WTC11 (cell line): ENCODE measurements at regions not wholly inside any gene's neighbourhood (a gene's known extent, or its start where the extent isn't known, plus 50 kb on each side); places are given as distances from the start of the nearest gene placed in this dataset.

Source experiments
- ATAC-seq: fragments of 200-7000 bp; cut with Tn5 transposase; 2 replicates; pipeline ENCODE4 v1.10.0; 2021; ENCODE audit warnings: mild to moderate bottlenecking, moderate library complexity
- CTCF ChIA-PET: fragments of 300-600 bp; sonication (Branson Sonifier 250); formaldehyde crosslinking; loops from one replicate; lab custom pipeline; 2021; ENCODE audit warnings: antibody characterized with exemption; lab: Charles Lee
- POLR2A ChIA-PET: fragments of 350-600 bp; sonication (Branson Sonifier 250); formaldehyde crosslinking; loops from one replicate; lab custom pipeline; 2021; ENCODE audit warnings: antibody characterized with exemption; lab: Charles Lee
- DNase-seq: peaks from one replicate; pipeline ENCODE4 v3.0.0; 2021; ENCODE audit warnings: low spot score
- H3K27ac Mint-ChIP-seq: 2 replicates; pipeline ENCODE4 v1.8.0; 2021; ENCODE audit warnings: mixed read lengths
- H3K27me3 Mint-ChIP-seq: 2 replicates; pipeline ENCODE4 v1.8.0; 2021; ENCODE audit warnings: low read depth, mild to moderate bottlenecking, moderate library complexity, mixed read lengths
- H3K36me3 Mint-ChIP-seq: 2 replicates; pipeline ENCODE4 v1.8.0; 2021; ENCODE audit warnings: mixed read lengths
- H3K4me1 Mint-ChIP-seq: 2 replicates; pipeline ENCODE4 v1.8.0; 2022; ENCODE audit warnings: mixed read lengths
- H3K4me3 Mint-ChIP-seq: 2 replicates; pipeline ENCODE4 v1.8.0; 2021; ENCODE audit warnings: mild to moderate bottlenecking, moderate library complexity, mixed read lengths
- H3K9me3 Mint-ChIP-seq: 2 replicates; pipeline ENCODE4 v1.8.0; 2021; ENCODE audit warnings: mixed read lengths
- ERG ChIP-seq: fragments of 250-450 bp; sonication (Bioruptor Pico); IDR thresholded peaks from 2 replicates; pipeline ENCODE4 v1.8.0; 2021; ENCODE audit warnings: mild to moderate bottlenecking
- FOXP1 ChIP-seq: sonication (generic); formaldehyde crosslinking; IDR thresholded peaks from 2 replicates; pipeline ENCODE4 v1.8.0; 2022; ENCODE audit warnings: missing genetic modification reagents, mild to moderate bottlenecking, moderate library complexity, borderline replicate concordance
- FOXP4 ChIP-seq: sonication (generic); formaldehyde crosslinking; IDR thresholded peaks from 2 replicates; pipeline ENCODE4 v1.8.0; 2022; ENCODE audit warnings: mild to moderate bottlenecking, missing genetic modification reagents
- HMGA2 ChIP-seq: fragments of 250-450 bp; sonication (Bioruptor Pico); IDR thresholded peaks from 2 replicates; pipeline ENCODE4 v1.4.0; 2021; ENCODE audit warnings: mild to moderate bottlenecking, moderate library complexity
- JUN ChIP-seq: sonication (generic); formaldehyde crosslinking; IDR thresholded peaks from 2 replicates; pipeline ENCODE4 v1.8.0; 2023; ENCODE audit warnings: mild to moderate bottlenecking, missing genetic modification reagents
- MLX ChIP-seq: sonication (generic); formaldehyde crosslinking; IDR thresholded peaks from 2 replicates; pipeline ENCODE4 v1.8.1; 2023; ENCODE audit warnings: mild to moderate bottlenecking, missing genetic modification reagents, moderate library complexity
- MXD4 ChIP-seq: fragments of 250-450 bp; sonication (Bioruptor Pico); IDR thresholded peaks from 2 replicates; pipeline ENCODE4 v1.8.0; 2021; ENCODE audit warnings: mild to moderate bottlenecking, moderate library complexity, borderline replicate concordance
- OVOL2 ChIP-seq: fragments of 250-450 bp; sonication (Bioruptor Pico); IDR thresholded peaks from 2 replicates; pipeline ENCODE4 v1.9.0; 2021; ENCODE audit warnings: mild to moderate bottlenecking, borderline replicate concordance
- SOX15 ChIP-seq: fragments of 250-450 bp; sonication (Bioruptor Pico); IDR thresholded peaks from 2 replicates; pipeline ENCODE4 v1.9.0; 2021; ENCODE audit warnings: mild to moderate bottlenecking
- TEAD1 ChIP-seq: sonication (generic); formaldehyde crosslinking; IDR thresholded peaks from 2 replicates; pipeline ENCODE4 v1.8.0; 2022; ENCODE audit warnings: mild to moderate bottlenecking, missing genetic modification reagents
- ZNF396 ChIP-seq: fragments of 250-450 bp; sonication (Bioruptor Pico); IDR thresholded peaks from 2 replicates; pipeline ENCODE4 v1.8.0; 2021; ENCODE audit warnings: mild to moderate bottlenecking, moderate library complexity, borderline replicate concordance
- TF ChIP-seq, protein P1 (sequence below): sonication (generic); formaldehyde crosslinking; IDR thresholded peaks from 2 replicates; pipeline ENCODE4 v1.8.1; 2023; ENCODE audit warnings: mild to moderate bottlenecking, missing genetic modification reagents, moderate library complexity
- TF ChIP-seq, protein P2 (sequence below): fragments of 250-450 bp; sonication (Bioruptor Pico); IDR thresholded peaks from 2 replicates; pipeline ENCODE4 v1.9.0; 2021; ENCODE audit warnings: moderate library complexity, mild to moderate bottlenecking, inconsistent platforms, borderline replicate concordance
- TF ChIP-seq, protein P3 (sequence below): sonication (generic); formaldehyde crosslinking; IDR thresholded peaks from 2 replicates; pipeline ENCODE4 v1.8.0; 2023; ENCODE audit warnings: mild to moderate bottlenecking, missing genetic modification reagents
- TF ChIP-seq, protein P4 (sequence below): sonication (generic); formaldehyde crosslinking; IDR thresholded peaks from 2 replicates; pipeline ENCODE4 v1.8.0; 2022; ENCODE audit warnings: mild to moderate bottlenecking, missing genetic modification reagents

- no peak for TF ChIP-seq MLX
- no peak for TF ChIP-seq HMGA2
- no peak for TF ChIP-seq OVOL2
- TF ChIP-seq, protein P1, sequence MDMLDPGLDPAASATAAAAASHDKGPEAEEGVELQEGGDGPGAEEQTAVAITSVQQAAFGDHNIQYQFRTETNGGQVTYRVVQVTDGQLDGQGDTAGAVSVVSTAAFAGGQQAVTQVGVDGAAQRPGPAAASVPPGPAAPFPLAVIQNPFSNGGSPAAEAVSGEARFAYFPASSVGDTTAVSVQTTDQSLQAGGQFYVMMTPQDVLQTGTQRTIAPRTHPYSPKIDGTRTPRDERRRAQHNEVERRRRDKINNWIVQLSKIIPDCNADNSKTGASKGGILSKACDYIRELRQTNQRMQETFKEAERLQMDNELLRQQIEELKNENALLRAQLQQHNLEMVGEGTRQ (CRISPR knock-in tag) = no peak
- no peak for TF ChIP-seq JUN (CRISPR knock-in tag)
- TF ChIP-seq FOXP4 (CRISPR knock-in tag) = no peak
- no peak for TF ChIP-seq FOXP1 (CRISPR knock-in tag)
- CTCF ChIA-PET = no interaction called here
- 0 out of 2 replicates have a peak, but pooled peaks cover 2% of the 10 kb centered on the region for H3K4me1 Mint-ChIP-seq
- POLR2A ChIA-PET = no interaction called here
- H3K27ac Mint-ChIP-seq = no peak overlapping the region
- no peaks in the 10 kb centered on the region for H3K36me3 Mint-ChIP-seq
- no peaks in the 10 kb centered on the region for H3K27me3 Mint-ChIP-seq
- ATAC-seq (no peak), DNase-seq (no peak)
- H3K4me3 Mint-ChIP-seq = no peak overlapping the region
- no peaks in the 10 kb centered on the region for H3K9me3 Mint-ChIP-seq
These were observed 333.8 kb downstream of the ZNF621 start for GRCh38 chr3:40858364-40859115.

DNA sequence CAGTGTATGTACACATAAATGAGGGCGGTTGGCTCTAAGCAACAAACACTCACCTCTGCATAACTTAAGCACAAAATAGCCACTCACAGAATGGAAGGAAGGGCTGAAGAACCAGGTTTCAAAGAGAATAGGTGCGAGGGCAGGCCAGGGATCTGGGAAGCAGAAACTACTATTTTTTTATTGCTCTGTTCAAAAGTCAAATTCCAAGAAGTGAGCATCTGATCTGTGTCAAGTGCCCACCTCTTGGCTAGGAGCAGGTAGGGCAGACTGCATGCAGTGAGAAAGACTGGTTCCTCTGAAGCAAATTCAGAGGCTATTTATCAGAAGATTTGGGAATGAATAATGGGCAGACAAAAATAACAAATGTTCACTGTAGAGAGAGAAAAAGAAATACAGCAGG lies 336.4 kb upstream of the CTNNB1 start:
- ATAC-seq = no peak
- no peak for DNase-seq
- ChIA-PET CTCF (no interaction called here), POLR2A (no interaction called here)
- Mint-ChIP-seq H3K4me3 (no peak overlapping the region), H3K27me3 (no peaks in the 10 kb centered on the region), H3K4me1 (0 out of 2 replicates have a peak, but pooled peaks cover 2% of the 10 kb centered on the region), H3K36me3 (no peaks in the 10 kb centered on the region), H3K27ac (no peak overlapping the region), H3K9me3 (no peaks in the 10 kb centered on the region)
- TF ChIP-seq MXD4 = no peak
- TF ChIP-seq, protein P2, sequence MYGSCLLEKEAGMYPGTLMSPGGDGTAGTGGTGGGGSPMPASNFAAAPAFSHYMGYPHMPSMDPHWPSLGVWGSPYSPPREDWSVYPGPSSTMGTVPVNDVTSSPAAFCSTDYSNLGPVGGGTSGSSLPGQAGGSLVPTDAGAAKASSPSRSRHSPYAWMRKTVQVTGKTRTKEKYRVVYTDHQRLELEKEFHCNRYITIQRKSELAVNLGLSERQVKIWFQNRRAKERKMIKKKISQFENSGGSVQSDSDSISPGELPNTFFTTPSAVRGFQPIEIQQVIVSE (CRISPR knock-in tag) = no peak
- no peak for TF ChIP-seq OVOL2

GRCh38 chr3:40864146-40864782 lies 335.0 kb upstream of the CTNNB1 start:
- CTCF ChIA-PET = no interaction called here
- H3K9me3 Mint-ChIP-seq = no peaks in the 10 kb centered on the region
- no peak overlapping the region for H3K27ac Mint-ChIP-seq
- no peaks in the 10 kb centered on the region for H3K27me3 Mint-ChIP-seq
- POLR2A ChIA-PET = no interaction called here
- H3K4me1 Mint-ChIP-seq = peaks cover 7% of the 10 kb centered on the region
- ATAC-seq (no peak), DNase-seq (no peak)
- H3K36me3 Mint-ChIP-seq = no peaks in the 10 kb centered on the region
- H3K4me3 Mint-ChIP-seq = no peak overlapping the region
- TF ChIP-seq, protein P3, sequence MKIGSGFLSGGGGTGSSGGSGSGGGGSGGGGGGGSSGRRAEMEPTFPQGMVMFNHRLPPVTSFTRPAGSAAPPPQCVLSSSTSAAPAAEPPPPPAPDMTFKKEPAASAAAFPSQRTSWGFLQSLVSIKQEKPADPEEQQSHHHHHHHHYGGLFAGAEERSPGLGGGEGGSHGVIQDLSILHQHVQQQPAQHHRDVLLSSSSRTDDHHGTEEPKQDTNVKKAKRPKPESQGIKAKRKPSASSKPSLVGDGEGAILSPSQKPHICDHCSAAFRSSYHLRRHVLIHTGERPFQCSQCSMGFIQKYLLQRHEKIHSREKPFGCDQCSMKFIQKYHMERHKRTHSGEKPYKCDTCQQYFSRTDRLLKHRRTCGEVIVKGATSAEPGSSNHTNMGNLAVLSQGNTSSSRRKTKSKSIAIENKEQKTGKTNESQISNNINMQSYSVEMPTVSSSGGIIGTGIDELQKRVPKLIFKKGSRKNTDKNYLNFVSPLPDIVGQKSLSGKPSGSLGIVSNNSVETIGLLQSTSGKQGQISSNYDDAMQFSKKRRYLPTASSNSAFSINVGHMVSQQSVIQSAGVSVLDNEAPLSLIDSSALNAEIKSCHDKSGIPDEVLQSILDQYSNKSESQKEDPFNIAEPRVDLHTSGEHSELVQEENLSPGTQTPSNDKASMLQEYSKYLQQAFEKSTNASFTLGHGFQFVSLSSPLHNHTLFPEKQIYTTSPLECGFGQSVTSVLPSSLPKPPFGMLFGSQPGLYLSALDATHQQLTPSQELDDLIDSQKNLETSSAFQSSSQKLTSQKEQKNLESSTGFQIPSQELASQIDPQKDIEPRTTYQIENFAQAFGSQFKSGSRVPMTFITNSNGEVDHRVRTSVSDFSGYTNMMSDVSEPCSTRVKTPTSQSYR = no peak
- TF ChIP-seq ZNF396 (no peak), ERG (CRISPR knock-in tag) (no peak), TEAD1 (CRISPR knock-in tag) (no peak), SOX15 (CRISPR knock-in tag) (no peak), FOXP4 (CRISPR knock-in tag) (no peak)
- TF ChIP-seq, protein P4, sequence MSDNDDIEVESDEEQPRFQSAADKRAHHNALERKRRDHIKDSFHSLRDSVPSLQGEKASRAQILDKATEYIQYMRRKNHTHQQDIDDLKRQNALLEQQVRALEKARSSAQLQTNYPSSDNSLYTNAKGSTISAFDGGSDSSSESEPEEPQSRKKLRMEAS (CRISPR knock-in tag) = no peak
